Activated naive CD4-positive, alpha-beta T cell treated with anti-CD3 and anti-CD28 coated beads, Interleukin-2, amount 50 U/mL, for 72 hours (primary cell): ENCODE measurements at regions not wholly inside any gene's neighbourhood (a gene's known extent, or its start where the extent isn't known, plus 50 kb on each side); places are given as distances from the start of the nearest gene placed in this dataset.

ENCODE experiments used
- ATAC-seq, 2 donors: fragments of 150-1000 bp; cut with Tn5 transposase; 2 replicates each; pipeline ENCODE4 v1.10.0; 2021; ENCODE audit warnings: mild to moderate bottlenecking in 2 of 2, moderate library complexity in 2 of 2
- DNase-seq, 2 donors: peaks; one replicate each; pipeline ENCODE4 v3.0.0; 2021 to 2022; ENCODE audit warnings: low spot score in 2 of 2
- H3K27ac Mint-ChIP-seq, 2 donors: one replicate each; pipeline ENCODE4 v1.8.0; 2022; ENCODE audit warnings: mild to moderate bottlenecking in 2 of 2, mixed read lengths in 2 of 2
- H3K36me3 Mint-ChIP-seq, 2 donors: one replicate each; pipeline ENCODE4 v1.8.0; 2022; ENCODE audit warnings: mixed read lengths in 2 of 2
- H3K9me3 Mint-ChIP-seq, 2 donors: one replicate each; pipeline ENCODE4 v1.8.0; 2022; ENCODE audit warnings: mixed read lengths in 2 of 2

DNA sequence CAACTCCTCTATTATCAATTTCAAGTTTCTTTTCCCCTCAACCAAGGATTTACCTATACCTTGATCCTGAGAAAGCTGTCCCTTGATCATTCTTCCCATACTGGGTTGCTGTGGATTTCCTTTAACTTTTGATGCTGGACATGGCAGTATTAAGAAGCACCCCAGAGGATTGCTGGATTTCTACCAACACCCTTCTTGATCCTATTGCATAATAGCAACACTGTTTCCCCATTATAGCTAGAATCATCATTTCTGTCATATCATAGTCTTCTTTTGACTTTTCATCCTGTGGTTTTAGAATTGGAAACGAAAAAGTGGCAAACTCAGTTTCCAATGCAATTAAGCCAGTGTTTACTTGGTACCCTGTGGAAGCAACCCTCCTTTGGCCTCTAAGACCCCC lies 154.9 kb downstream of the ARRDC3 start:
- Mint-ChIP-seq H3K36me3 (peaks cover 13 to 23% of the 10 kb centered on the region in 2 donors), H3K9me3 (peaks cover 6 to 20% of the 10 kb centered on the region in 2 donors), H3K27ac (no peak overlapping the region)
- DNase-seq (no peak), ATAC-seq (no peak)

DNA sequence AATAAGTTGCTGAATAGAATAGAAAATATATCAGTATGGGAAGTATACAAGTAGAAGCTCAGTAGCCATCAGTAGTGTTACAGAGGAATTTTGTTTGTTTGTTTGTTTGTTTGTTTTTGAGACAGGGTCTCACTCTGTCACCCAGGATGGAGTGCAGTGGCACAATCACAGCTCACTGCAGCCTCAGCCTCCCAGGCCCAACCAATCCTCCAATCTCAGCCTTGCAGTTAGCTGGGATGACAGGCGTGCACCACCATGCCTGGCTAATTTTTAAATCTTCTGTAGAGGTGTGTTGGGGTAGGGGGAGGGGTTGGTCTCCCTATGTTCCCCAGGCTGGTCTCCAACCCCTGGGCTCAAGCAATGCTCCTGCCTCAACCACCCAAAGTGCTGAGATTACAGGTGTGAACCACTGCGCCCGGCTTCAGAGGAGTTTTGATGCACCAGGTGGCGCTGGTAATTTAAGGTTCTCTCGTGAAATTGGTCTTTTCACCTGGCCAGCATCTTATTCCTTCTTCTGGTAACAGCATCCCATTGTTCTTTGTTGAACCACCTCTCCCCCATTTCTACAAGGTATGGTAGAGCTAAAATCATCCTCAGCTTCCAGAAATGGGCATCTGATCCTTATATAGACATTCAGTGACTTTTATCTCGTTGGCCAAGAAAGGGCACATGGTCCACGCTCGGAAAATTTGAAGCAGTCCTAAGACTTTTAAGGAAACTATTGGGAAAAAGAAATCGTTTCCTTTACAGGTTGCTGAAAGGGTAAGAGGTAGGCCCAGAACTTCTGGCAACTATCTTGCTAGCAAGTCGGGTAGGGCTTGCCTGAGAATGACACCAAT lies 157.1 kb downstream of the ARRDC3 start:
- Mint-ChIP-seq H3K36me3 (peaks cover 13 to 22% of the 10 kb centered on the region in 2 donors), H3K9me3 (peaks cover 6 to 20% of the 10 kb centered on the region in 2 donors), H3K27ac (no peak overlapping the region)
- DNase-seq (peak; percentile 45 to 60), ATAC-seq (peak; percentile 37 to 73)

DNA sequence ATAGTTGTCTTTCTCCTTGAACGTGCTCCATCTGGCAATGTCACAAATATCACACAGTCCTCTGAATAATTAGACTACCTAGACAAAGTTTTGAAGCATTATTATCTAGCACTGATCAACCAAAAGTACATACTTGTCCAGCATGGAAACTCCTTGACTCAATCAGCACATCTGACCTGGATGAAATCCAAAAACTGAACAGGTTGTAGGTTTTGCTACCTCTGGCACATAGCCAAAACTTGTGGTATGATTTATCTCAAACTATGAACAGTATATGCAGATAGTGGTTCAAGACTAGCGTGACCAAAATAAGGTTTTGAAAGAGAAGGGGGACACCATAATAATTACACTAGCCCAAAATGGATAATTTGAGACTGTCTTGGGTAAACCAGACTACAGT lies 158.1 kb downstream of the ARRDC3 start:
- ATAC-seq: no peak
- Mint-ChIP-seq H3K27ac (peak overlapping the region in 1 of 2 donors; percentile 58), H3K36me3 (peaks cover 11 to 13% of the 10 kb centered on the region in 2 donors), H3K9me3 (peaks cover 6 to 15% of the 10 kb centered on the region in 2 donors)
- DNase-seq: no peak

GRCh38 chr5:91224456-91224855 lies 158.7 kb downstream of the ARRDC3 start:
- Mint-ChIP-seq H3K36me3 (peaks cover 6 to 8% of the 10 kb centered on the region in 2 donors), H3K27ac (no peak overlapping the region), H3K9me3 (peaks cover 4 to 10% of the 10 kb centered on the region in 2 donors)
- DNase-seq (no peak), ATAC-seq (no peak)

- ATAC-seq: no peak
- H3K9me3 Mint-ChIP-seq: peaks cover under 1 to 4% of the 10 kb centered on the region in 2 donors
- no peak overlapping the region for H3K27ac Mint-ChIP-seq
- peaks cover under 1 to 2% of the 10 kb centered on the region in 2 donors for H3K36me3 Mint-ChIP-seq
- no peak for DNase-seq
These were observed 159.2 kb downstream of the ARRDC3 start for GRCh38 chr5:91223886-91224285.

GRCh38 chr5:91222482-91222881 lies 160.6 kb downstream of the ARRDC3 start:
- DNase-seq (no peak), ATAC-seq (no peak)
- Mint-ChIP-seq H3K27ac (no peak overlapping the region), H3K36me3 (no peaks in the 10 kb centered on the region), H3K9me3 (no peaks in the 10 kb centered on the region)

GRCh38 chr5:91221917-91222316 lies 161.2 kb downstream of the ARRDC3 start:
- no peak for ATAC-seq
- no peak overlapping the region for H3K27ac Mint-ChIP-seq
- no peaks in the 10 kb centered on the region for H3K9me3 Mint-ChIP-seq
- H3K36me3 Mint-ChIP-seq: no peaks in the 10 kb centered on the region
- no peak for DNase-seq

GRCh38 chr5:91219803-91220371 lies 163.2 kb downstream of the ARRDC3 start:
- Mint-ChIP-seq H3K27ac (no peak overlapping the region), H3K36me3 (no peaks in the 10 kb centered on the region), H3K9me3 (no peaks in the 10 kb centered on the region)
- ATAC-seq (peak in 1 of 2 donors; percentile 52), DNase-seq (peak in 1 of 2 donors; percentile 7)

GRCh38 chr5:91219091-91219802 lies 163.9 kb downstream of the ARRDC3 start:
- H3K36me3 Mint-ChIP-seq: no peaks in the 10 kb centered on the region
- H3K9me3 Mint-ChIP-seq: no peaks in the 10 kb centered on the region
- H3K27ac Mint-ChIP-seq: no peak overlapping the region
- DNase-seq (no peak), ATAC-seq (no peak)

GRCh38 chr5:91217859-91218258 lies 165.3 kb downstream of the ARRDC3 start:
- no peaks in the 10 kb centered on the region for H3K9me3 Mint-ChIP-seq
- ATAC-seq: no peak
- no peaks in the 10 kb centered on the region for H3K36me3 Mint-ChIP-seq

GRCh38 chr5:91214571-91214970 lies 168.5 kb downstream of the ARRDC3 start:
- ATAC-seq: no peak
- no peaks in the 10 kb centered on the region for H3K36me3 Mint-ChIP-seq
- no peak for DNase-seq
- no peak overlapping the region for H3K27ac Mint-ChIP-seq
- no peaks in the 10 kb centered on the region for H3K9me3 Mint-ChIP-seq

More at GRCh38 chr5:91217859-91218258, 165.3 kb downstream of the ARRDC3 start:
- no peak overlapping the region for H3K27ac Mint-ChIP-seq
- no peak for DNase-seq
